Activated naive CD4-positive, alpha-beta T cell treated with anti-CD3 and anti-CD28 coated beads for 36 hours (primary cell): ENCODE measurements at regions not wholly inside any gene's neighbourhood (a gene's known extent, or its start where the extent isn't known, plus 50 kb on each side); places are given as distances from the start of the nearest gene placed in this dataset.
"Not testable (repeated sequence)": the region's sequence is repeated elsewhere in the genome, so short reads cannot be mapped to it uniquely, and the experiment has no call there.

ENCODE experiments used
- CTCF ChIA-PET: fragments of 350-600 bp; sonication (Branson Sonifier 250); formaldehyde crosslinking; loops from one replicate; lab custom pipeline; 2021; ENCODE audit warnings: antibody characterized with exemption; lab: Charles Lee
- DNase-seq: peaks from one replicate; pipeline ENCODE4 v3.0.0-alpha.2; 2020
- H3K27ac Mint-ChIP-seq: one replicate; pipeline ENCODE4 v1.8.0; 2021; ENCODE audit warnings: mild to moderate bottlenecking, mixed read lengths
- H3K27me3 Mint-ChIP-seq: one replicate; pipeline ENCODE4 v1.8.0; 2021; ENCODE audit warnings: low read depth, mixed read lengths
- H3K36me3 Mint-ChIP-seq: one replicate; pipeline ENCODE4 v1.8.0; 2021; ENCODE audit warnings: low read depth, mixed read lengths
- H3K4me1 Mint-ChIP-seq: one replicate; pipeline ENCODE4 v1.8.0; 2021; ENCODE audit warnings: low read depth, mixed read lengths
- H3K4me3 Mint-ChIP-seq: one replicate; pipeline ENCODE4 v1.8.0; 2021; ENCODE audit warnings: mild to moderate bottlenecking, moderate library complexity, mixed read lengths
- H3K9me3 Mint-ChIP-seq: one replicate; pipeline ENCODE4 v1.8.0; 2021; ENCODE audit warnings: mixed read lengths
- intact Hi-C: fragments of 100-400 bp; cut with micrococcal nuclease; formaldehyde crosslinking; loops from one replicate; pipeline ENCODE4 v1.15.1; 2023

DNA sequence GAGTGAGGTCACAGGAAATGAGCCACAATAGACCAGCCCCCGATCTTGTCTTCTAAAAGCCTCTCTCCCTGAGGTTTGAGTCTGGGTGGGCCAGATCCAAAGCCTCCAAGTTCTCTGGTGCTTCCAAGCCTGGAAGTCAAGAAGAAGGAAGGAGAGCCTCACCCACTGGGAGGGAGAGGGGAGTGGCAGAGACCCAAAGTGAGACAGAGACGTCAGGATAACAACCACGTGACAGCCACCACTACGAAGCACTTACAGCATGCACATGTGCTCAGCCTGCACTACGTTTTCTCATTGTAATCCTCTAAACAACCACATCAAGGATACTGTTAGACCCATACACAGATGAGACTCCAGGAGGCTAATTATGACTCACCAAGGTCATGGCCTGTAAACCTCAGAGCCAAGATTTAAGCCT lies 197.3 kb upstream of the LINGO1 start:
- H3K9me3 Mint-ChIP-seq, result no peaks in the 10 kb centered on the region
- H3K4me1 Mint-ChIP-seq, result no peaks in the 10 kb centered on the region
- H3K27me3 Mint-ChIP-seq, result no peaks in the 10 kb centered on the region
- no peak overlapping the region for H3K4me3 Mint-ChIP-seq
- no peak for DNase-seq
- intact Hi-C loops, result no loop called here
- H3K36me3 Mint-ChIP-seq, result no peaks in the 10 kb centered on the region
- CTCF ChIA-PET, result interaction anchor here (0.9 kb wide), 1 partner anchor 12 kb away, joined by 3 read pairs; no protein-coding TSS in a partner anchor
- no peak overlapping the region for H3K27ac Mint-ChIP-seq

DNA sequence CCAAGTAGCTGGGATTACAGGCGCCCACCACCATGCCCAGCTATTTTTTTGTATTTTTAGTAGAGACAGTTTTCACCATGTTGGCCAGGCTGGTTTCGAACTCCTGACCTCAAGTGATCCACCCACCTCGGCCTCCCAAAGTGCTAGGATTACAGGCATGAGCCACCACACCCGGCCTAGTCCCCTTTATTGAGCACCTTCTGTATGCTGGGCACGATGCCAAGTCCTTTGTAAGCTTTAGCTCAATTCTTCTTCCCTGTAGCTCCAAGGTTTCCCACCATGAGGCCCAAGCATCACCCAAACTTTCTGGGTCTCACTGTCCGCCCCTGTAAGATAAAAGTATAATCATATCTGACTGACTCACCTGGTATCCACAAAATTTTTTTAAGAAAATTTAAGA lies 196.6 kb upstream of the LINGO1 start:
- H3K4me1 Mint-ChIP-seq, H3K27ac Mint-ChIP-seq, H3K36me3 Mint-ChIP-seq, DNase-seq, H3K27me3 Mint-ChIP-seq, intact Hi-C loops, H3K4me3 Mint-ChIP-seq, H3K9me3 Mint-ChIP-seq: not testable (repeated sequence)
- CTCF ChIA-PET, result interaction anchor here (0.9 kb wide), 1 partner anchor 12 kb away, joined by 3 read pairs; no protein-coding TSS in a partner anchor

DNA sequence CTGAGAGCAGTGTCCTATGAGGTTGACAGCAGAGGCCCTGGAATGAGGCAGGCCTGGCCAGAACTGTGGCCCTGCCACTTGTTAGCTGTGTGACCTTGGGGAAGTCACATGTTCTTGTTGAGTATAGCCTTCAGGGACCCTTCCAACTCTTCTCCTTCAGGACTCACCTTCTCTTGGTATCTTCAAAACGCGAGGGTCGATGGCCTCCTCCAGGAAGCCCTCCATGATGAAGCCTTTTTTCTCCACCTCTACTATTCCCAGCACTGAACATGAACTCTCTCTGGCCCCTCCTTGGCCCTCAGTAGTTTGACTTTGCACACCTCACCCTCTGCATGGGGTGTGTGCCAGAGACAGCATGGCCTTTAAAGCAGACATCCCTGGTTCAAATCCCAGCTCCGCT lies 195.1 kb upstream of the LINGO1 start:
- H3K4me3 Mint-ChIP-seq, result no peak overlapping the region
- no peak overlapping the region for H3K27ac Mint-ChIP-seq
- H3K9me3 Mint-ChIP-seq, result no peaks in the 10 kb centered on the region
- H3K36me3 Mint-ChIP-seq, result no peaks in the 10 kb centered on the region
- intact Hi-C loops, result no loop called here
- CTCF ChIA-PET, result no interaction called here
- H3K27me3 Mint-ChIP-seq, result no peaks in the 10 kb centered on the region
- H3K4me1 Mint-ChIP-seq, result no peaks in the 10 kb centered on the region
- DNase-seq, result no peak

DNA sequence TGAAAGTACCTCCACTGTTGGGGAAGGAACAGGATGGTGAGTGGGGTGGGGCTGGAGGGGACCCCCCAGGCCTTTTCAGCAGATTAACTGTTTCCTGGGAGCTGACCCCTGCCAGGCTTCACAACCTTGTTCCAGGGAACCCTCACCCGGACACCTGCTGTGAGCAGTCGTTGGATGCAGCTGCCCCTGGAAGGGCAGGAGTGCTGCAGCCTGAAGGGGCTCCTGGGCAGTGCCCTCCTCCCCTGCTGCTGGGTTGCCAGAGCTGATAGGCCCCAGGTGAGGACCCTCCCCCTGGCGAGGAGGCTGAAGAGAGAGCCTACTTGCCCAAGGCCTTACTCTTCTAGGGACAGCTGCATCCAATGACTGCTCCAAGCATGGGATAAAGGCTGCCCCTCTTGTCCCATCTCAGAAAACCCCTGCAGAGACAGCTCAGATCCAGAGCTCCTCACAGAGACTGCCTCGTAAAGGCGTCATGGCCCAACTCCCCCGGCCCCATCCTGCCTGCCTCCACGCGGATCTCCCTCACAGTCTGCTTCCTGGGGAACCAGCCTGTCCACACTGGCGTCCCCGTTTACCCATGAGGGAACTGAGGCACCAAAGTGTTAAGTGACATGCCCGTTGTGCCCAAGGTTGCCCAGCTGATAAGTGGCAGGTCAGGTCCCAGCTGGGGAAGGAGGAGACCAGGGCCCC lies 193.4 kb upstream of the LINGO1 start:
- CTCF ChIA-PET, result no interaction called here
- H3K9me3 Mint-ChIP-seq, result no peaks in the 10 kb centered on the region
- intact Hi-C loops, result no loop called here
- peaks cover 11% of the 10 kb centered on the region for H3K27me3 Mint-ChIP-seq
- no peaks in the 10 kb centered on the region for H3K4me1 Mint-ChIP-seq
- H3K4me3 Mint-ChIP-seq, result no peak overlapping the region
- H3K27ac Mint-ChIP-seq, result no peak overlapping the region
- DNase-seq, result no peak
- H3K36me3 Mint-ChIP-seq, result no peaks in the 10 kb centered on the region

DNA sequence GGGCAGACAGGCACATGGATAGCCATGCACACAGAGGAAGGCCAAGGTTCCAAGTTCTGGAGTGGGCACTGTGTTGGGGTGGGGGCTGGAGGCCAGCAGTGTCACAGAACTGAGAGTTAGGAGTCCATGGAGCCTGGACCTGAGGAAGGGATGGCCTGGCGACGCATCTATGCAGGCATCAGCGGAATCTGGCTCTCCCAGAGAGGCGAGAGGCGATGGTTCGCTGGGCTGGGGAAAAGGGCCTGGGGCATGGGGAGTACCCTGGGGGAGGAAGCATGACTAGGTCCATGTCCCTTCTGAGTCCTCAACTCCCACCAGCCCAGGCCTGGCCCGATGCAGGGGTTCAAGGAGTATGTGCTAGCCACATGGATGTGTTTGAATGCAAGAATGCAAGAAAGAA lies 192.8 kb upstream of the LINGO1 start:
- no peaks in the 10 kb centered on the region for H3K36me3 Mint-ChIP-seq
- H3K27me3 Mint-ChIP-seq, result peaks cover 17% of the 10 kb centered on the region
- H3K4me3 Mint-ChIP-seq, result no peak overlapping the region
- H3K9me3 Mint-ChIP-seq, result no peaks in the 10 kb centered on the region
- DNase-seq, result no peak
- intact Hi-C loops, result no loop called here
- CTCF ChIA-PET, result no interaction called here
- no peaks in the 10 kb centered on the region for H3K4me1 Mint-ChIP-seq
- H3K27ac Mint-ChIP-seq, result no peak overlapping the region

DNA sequence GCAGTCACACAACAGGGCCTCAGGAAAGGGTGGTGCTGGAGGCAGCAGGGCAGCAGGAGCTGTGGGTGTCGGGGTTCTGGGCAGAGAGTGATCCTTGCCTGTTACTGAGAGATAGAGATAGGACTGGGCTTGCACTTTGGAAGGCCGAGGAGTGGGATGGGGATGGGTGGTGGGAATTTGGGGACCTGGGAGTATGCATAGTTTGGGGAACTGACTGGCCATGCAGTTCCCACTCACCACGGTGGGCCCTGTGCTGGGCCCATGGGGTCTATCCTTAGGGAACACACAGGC lies 192.5 kb upstream of the LINGO1 start:
- H3K27me3 Mint-ChIP-seq, result peaks cover 21% of the 10 kb centered on the region
- DNase-seq, result no peak
- intact Hi-C loops, result no loop called here
- H3K4me3 Mint-ChIP-seq, result no peak overlapping the region
- CTCF ChIA-PET, result no interaction called here
- H3K9me3 Mint-ChIP-seq, result no peaks in the 10 kb centered on the region
- H3K36me3 Mint-ChIP-seq, result no peaks in the 10 kb centered on the region
- no peaks in the 10 kb centered on the region for H3K4me1 Mint-ChIP-seq
- H3K27ac Mint-ChIP-seq, result no peak overlapping the region

DNA sequence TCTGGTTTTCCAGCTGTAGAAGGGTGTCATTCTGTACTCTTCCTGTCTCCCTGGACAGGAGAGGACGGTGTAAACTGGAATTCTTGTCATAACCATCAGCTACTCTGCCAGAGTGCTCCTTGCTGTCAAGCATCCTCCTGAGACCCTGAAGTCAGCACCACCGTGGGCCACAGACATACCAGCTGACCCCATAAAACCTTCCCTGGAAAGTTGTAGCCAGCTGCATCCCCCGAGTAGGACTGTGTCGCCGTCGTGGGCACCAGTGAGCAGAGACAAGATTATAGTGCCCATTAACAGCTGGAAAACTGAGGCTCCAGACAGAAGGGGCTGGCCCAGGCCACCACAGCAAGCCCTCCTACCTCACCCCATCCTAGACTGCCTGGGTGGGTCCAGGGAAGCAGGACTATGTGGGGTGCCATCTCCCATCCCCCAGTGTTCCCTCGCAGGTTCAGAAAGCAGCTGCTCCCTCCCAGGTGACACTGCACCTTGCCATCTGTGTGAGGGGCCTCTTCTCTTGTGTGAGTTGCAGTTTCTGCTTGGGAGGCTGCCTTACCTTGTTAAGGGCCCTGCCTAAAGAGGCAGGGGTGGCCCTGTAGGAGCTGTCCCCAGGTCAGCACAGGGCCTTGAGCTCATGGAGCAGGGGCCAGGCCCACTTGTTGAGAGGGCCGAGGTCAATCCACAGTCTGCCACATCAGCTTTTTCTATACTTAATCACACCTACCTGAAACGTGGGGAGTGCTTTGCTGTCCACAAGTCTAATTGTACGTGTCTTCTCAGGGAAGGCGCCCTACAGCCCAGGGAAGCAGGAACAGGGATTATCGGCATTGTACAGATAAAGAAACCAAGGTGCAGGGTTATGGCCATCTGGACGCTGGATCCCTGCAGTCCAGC lies 191.9 kb upstream of the LINGO1 start:
- Mint-ChIP-seq H3K4me3 (no peak overlapping the region), H3K36me3 (no peaks in the 10 kb centered on the region), H3K9me3 (no peaks in the 10 kb centered on the region), H3K27me3 (peaks cover 21% of the 10 kb centered on the region), H3K4me1 (no peaks in the 10 kb centered on the region), H3K27ac (no peak overlapping the region)
- CTCF ChIA-PET, result no interaction called here
- intact Hi-C loops, result no loop called here
- DNase-seq, result no peak

DNA sequence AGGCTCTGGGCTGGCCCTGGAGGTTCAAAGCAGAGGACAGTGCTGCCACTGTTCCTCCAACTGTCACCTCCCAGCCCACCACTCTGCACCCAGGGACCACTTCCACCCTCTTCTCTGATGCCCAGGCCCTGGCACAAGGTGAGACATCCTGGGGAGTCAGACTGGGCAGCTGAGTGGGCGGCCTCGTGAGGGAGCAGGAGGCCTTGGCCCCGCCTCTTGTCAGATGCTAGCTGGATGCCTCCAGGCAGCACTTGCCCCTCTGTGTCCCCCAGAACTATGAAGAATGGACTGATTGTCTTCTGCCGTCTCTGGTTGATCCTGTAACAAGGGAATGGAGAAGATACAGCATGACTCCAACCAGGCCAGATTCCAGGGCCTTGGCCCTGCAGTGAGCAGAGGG lies 191.0 kb upstream of the LINGO1 start:
- Mint-ChIP-seq H3K4me1 (no peaks in the 10 kb centered on the region), H3K27me3 (peaks cover 21% of the 10 kb centered on the region), H3K9me3 (no peaks in the 10 kb centered on the region), H3K4me3 (no peak overlapping the region), H3K27ac (no peak overlapping the region), H3K36me3 (no peaks in the 10 kb centered on the region)
- CTCF ChIA-PET, result interaction anchor here (3.5 kb wide), 1 partner anchor 189 kb away, joined by 26 read pairs; no protein-coding TSS in a partner anchor
- intact Hi-C loops, result no loop called here
- no peak for DNase-seq

DNA sequence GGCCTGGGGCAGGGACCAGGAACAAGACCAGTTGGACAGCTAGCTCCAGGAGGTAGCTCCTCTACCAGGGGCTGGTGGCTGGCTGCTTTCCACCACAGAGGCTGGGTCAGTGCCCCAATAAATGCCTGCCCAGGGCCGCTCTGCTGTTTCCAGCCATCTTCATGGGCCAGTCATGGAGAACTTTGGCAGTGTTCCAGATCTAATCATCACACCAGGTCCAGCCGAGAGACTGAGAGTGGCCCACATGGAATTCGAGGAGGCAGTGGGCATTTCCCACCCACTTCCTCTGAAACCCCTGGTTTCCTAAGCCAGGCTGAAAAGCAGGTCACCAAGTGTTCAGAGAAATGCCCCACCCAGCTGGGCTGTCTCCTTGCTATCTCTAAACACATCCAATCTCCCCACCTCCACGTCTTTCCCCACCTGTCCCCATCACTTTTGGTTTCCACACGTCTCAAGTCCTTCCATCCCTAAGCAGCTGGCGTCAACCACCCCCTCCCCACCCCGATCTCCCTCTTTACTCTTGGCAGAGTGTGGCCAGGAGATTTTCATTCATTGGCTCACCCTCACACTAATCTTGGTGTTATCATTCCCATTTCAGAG lies 190.0 kb upstream of the LINGO1 start:
- no peak for DNase-seq
- intact Hi-C loops, result no loop called here
- Mint-ChIP-seq H3K4me1 (no peaks in the 10 kb centered on the region), H3K36me3 (no peaks in the 10 kb centered on the region), H3K27me3 (peaks cover 26% of the 10 kb centered on the region), H3K9me3 (no peaks in the 10 kb centered on the region), H3K27ac (no peak overlapping the region), H3K4me3 (no peak overlapping the region)
- CTCF ChIA-PET, result interaction anchor here (0.6 to 3.5 kb wide), 3 partner anchors 188 to 1836 kb away, joined by 3 to 26 read pairs (median 7); no protein-coding TSS in a partner anchor

DNA sequence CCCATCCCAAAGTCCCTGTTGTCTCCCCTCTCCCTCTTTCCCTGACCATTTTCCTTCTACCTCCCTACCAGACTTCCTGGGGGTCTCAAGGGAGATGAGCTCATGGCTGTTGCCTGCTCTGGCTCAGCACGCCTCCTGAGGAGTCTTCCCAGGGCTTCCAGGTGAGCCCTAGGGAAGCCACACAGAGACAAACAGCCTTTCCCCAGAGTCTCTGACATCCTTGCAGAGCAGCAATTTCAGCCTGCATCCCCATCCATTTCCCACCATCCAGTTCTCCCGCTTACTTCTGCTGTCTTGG lies 189.2 kb upstream of the LINGO1 start:
- DNase-seq, result no peak
- CTCF ChIA-PET, result interaction anchor here (1.1 to 3.5 kb wide), 6 partner anchors 10 to 191 kb away, joined by 3 to 26 read pairs (median 6); no protein-coding TSS in a partner anchor
- no peaks in the 10 kb centered on the region for H3K9me3 Mint-ChIP-seq
- no peaks in the 10 kb centered on the region for H3K36me3 Mint-ChIP-seq
- no peaks in the 10 kb centered on the region for H3K4me1 Mint-ChIP-seq
- no peak overlapping the region for H3K27ac Mint-ChIP-seq
- intact Hi-C loops, result loop anchor here (1.0 kb wide), 1 partner anchor 189 kb away; no protein-coding TSS in a partner anchor
- H3K27me3 Mint-ChIP-seq, result peaks cover 31% of the 10 kb centered on the region
- H3K4me3 Mint-ChIP-seq, result no peak overlapping the region

DNA sequence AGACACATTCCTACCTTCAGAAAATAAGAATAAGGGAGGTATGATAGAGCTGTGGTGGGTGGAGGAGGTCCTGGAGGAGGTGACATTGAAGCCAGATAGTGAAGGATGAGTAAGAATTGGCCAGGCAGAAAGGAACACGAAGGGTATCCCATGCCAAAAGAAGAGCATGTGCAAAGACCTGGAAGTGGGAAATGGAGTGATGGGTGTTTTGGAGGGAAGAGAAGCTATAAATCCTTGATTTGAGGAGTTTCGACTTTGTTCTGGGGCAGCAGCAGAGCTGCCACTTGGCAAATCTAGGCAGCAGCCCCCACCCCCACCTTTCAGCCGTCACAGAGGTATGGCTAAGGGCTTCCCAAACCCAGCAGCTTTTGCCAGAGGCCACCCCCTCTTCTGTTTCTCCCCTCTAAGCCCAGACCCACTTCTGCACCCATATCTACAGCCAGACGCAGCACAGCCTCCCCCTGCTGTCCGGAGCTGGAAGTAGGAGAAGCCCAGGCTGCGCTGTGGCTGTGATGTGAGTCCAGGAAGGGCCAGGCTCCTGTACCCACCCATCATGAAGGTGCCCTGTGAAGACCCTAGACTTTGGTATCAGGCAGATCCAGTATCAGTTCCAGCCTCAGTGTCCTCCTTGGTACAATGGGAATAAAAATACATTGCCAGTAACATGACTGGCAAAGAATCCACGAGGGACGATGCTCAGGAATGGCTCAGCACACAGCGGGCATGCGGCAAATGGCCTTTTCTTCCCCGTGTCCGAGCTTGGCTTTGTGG lies 188.7 kb upstream of the LINGO1 start:
- H3K9me3 Mint-ChIP-seq, result no peaks in the 10 kb centered on the region
- H3K4me3 Mint-ChIP-seq, result no peak overlapping the region
- intact Hi-C loops, result loop anchor here (1.0 kb wide), 1 partner anchor 188 kb away; no protein-coding TSS in a partner anchor
- peak; percentile 65 for DNase-seq
- peaks cover 35% of the 10 kb centered on the region for H3K27me3 Mint-ChIP-seq
- no peaks in the 10 kb centered on the region for H3K4me1 Mint-ChIP-seq
- H3K36me3 Mint-ChIP-seq, result no peaks in the 10 kb centered on the region
- no peak overlapping the region for H3K27ac Mint-ChIP-seq
- CTCF ChIA-PET, result interaction anchor here (0.7 to 3.5 kb wide), 11 partner anchors 10 to 193 kb away, joined by 3 to 26 read pairs (median 3); no protein-coding TSS in a partner anchor
